ENCODE measurements at regions not wholly inside any gene's neighbourhood (a gene's known extent, or its start where the extent isn't known, plus 50 kb on each side); places are given as distances from the start of the nearest gene placed in this dataset.

GRCh38 chr1:184919892-184920291 is 54.4 kb downstream of the NIBAN1 start:
- peak; percentile 14 for DNase-seq

DNA sequence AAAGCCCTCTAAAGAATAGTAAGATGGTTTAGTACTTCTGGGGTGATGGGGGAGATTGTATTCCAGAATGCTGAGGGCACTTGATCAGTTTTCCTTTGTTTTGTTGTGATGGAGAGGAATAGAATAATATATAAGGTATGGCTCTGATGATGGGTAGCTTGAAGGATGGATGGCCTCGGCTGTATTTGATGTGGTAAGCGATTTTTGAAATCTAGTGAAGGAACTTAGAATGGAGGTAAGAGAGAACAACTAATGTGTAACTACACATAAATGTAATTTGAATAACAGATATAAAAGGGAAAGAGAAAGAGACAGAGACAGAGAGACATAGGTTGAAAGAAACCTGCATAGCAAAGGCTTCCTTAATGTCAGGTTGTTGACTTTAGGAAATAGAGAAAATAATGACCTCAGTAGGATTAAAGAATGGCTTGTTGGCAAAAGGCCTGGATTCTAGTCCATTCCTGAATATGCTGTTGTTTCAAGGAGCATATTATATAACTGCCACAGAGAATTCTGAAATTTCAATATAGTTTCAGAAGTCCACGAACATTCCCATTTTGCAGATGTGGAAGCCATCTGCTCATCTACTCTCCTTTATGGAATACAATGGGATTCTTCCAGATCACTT is 58.7 kb downstream of the NIBAN1 start:
- DNase-seq, result no peak

DNA sequence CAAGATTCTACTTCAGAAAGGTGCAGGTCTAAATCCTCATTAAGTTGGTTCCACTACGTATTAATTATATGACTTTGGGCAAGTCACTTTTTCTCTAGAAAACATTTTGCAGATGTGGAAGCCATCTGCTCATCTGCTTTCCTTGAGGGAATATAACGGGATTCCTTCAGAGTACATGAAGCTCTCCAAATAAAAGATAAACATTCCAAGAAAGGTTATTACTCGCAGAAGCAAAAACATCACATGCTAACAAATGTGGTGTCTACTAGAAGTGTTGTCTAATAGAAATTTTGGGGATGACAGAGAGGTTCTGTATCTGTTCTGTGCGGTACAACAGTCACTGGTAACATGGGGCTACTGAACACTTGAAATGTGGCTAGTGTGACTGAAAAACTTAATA is 60.2 kb downstream of the NIBAN1 start:
- DNase-seq, result no peak

DNA sequence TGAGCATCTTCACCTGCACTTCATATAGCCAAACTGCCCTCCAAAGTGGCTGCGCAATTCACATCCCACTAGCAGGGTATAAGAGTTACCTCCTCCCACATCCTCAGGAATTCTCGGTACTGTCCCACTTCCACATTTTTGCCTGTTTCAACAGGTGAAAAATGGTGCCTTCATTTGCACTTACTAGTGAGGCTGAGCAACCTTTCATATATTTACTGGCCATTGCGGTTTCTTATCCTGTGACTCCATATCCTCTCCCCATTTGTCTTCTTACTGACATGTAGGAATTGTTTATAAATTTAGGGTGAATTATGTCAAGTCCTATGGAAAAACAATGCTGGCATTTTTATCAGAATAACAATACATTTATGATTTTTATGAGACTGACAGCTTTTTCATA is 61.9 kb downstream of the NIBAN1 start:
- DNase-seq, result no peak

GRCh38 chr1:184911830-184912229 is 62.5 kb downstream of the NIBAN1 start:
- DNase-seq, result no peak

GRCh38 chr1:184911103-184911745 is 63.1 kb downstream of the NIBAN1 start:
- DNase-seq, result no peak

DNA sequence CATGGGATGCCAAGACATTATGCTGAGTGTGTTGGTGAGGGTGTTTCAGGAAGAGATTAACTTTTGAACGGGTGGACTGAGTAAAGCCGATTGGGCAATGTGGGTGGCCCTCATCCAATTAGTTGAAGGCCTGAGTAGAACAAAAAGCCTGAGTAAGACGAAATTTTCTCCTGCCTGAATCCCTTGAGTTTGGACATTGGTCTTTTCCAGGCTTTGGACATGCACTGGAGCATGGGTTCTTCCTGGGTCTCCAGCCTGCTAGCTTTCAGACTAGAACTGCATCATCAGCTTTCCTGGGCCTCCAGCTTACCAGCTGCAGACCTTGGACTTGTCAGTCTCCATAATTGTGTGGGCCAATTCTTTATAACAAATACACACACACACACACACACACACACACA is 63.6 kb downstream of the NIBAN1 start:
- no peak for DNase-seq

- DNase-seq, result no peak
Observed at GRCh38 chr1:184910005-184910404, 64.3 kb downstream of the NIBAN1 start.

DNA sequence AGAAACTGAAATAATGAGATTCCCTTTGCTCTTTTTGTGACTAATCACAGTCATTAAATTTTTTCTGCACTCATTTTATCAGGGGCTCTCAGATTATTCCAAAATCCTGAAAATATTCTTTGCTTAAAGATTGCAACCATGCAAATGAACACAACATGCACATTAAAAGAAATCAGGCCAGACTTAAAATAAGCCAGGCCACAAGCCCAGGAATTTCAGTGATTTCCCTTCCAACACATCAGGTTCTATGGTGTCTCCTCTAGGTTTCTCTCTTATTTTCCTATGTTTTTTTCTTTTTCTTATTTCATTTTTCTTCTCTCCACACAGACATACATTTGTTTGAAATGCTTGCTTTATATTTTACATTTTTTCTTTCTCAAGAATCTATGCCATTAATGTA is 65.3 kb downstream of the NIBAN1 start:
- DNase-seq, result no peak

GRCh38 chr1:184908506-184908905 is 65.8 kb downstream of the NIBAN1 start:
- no peak for DNase-seq

DNA sequence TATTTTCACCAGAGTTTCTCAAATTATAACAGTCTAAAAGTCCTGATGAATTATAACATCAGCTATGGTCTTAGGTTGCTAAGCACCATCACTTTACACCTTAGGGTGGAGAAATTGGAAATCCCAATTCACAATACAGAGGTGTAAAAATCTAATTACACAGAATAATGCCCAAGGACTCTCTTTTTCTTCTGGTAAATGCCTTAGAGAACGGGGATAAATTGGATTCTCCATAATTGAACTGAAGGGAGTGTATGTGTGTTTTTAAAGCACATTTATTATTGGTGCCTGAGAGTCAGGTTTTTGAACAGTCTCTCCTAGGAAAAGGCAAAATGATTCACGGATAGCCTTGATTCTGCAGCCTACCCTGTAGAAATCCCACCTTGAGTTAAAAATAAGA is 66.8 kb downstream of the NIBAN1 start:
- DNase-seq, result no peak

DNA sequence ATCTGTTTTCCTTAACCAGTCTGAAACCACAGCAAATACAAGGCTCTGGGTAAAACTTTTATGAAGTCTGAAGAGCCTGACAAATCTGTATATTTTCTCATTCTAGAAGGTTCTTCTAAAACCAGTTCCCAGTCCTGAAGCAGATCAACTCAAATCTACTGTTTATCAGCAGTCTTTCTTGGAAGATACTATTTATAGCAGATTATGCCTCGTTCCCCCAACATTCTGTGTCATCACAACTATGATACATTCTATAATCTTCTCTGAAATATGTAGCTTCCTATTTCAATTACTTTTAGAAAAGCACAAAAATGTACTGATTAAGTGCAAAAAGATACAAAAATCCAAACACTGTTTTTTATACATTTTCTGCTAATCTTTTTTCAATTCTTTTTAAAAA is 67.5 kb downstream of the NIBAN1 start:
- no peak for DNase-seq

DNA sequence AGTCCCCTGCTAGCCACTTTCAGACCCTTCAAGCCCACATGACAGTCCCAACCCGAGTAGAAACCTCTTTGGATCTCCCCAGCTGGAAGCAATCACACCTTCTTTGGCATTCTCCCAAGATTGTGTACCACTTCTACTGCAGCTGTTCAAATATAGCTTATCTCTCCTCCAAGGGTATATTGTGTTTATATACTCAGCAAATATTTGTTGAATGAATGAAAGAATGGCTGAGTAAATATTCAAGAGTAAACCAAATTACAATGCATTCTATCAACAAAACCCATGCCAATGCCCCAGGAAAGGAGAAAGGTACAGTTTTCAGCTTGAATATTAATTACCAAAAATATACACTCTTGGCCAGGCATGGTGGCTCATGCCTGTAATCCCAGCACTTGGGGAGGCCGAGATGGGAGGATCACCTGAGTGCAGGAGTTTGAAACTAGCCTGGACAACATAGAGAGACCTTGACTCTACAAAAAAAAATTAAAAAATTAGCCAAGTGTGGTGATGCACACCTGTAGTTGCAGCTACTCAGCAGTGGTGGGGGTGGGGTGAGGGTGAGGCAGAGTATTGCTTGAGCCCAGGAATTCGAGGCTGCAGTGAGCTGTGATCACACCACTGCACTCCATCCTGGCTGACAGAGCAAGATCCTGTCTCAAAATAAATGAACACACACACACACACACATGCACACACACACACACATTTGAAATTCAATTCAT is 68.5 kb downstream of the NIBAN1 start:
- no peak for DNase-seq

- DNase-seq, result no peak
Observed at GRCh38 chr1:184903111-184903692, 71.1 kb downstream of the NIBAN1 start.

DNA sequence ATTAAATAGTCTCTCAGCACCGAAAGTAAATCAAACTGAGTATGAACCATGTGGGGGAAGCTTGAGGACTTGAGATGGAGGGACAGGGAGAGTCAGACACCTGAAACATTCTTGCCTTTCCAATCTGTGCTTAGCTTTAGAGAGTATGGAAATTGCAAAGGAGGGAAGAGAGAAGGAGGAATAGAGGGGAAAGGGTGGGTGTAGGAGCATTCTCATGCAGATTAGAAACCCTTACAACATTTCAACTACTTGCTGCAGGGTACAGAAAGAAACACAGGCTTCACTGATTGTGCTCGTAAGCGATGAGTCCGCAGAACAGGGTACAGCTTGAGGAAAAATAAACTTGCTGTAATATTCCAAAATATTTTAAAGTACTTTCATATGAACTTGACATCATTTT is 73.8 kb downstream of the NIBAN1 start:
- DNase-seq, result no peak

DNA sequence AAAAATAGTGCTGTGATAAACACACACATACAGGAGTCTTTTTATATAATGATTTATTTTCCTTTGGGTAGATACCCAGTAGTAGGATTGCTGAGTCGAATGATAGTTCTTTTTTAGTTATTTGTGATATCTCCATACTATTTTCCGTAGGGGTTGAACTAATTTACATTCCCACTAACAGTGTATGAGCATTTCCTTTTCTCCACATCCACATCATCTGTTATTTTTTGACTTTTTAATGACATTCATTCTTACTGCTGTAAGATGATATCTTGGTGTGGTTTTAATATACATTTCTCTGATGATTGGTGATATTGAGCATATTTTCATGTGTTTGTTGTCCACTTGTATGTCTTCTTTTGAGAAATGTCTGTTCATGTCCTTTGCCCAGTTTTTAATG is 78.3 kb downstream of the NIBAN1 start:
- DNase-seq, result no peak

- no peak for DNase-seq
Observed at GRCh38 chr1:184895086-184895485, 79.2 kb downstream of the NIBAN1 start.

GRCh38 chr1:184893695-184894094 is 80.6 kb downstream of the NIBAN1 start:
- no peak for DNase-seq

- peak; percentile 95 for DNase-seq
Observed at GRCh38 chr1:184892116-184892515, 82.2 kb downstream of the NIBAN1 start.

DNA sequence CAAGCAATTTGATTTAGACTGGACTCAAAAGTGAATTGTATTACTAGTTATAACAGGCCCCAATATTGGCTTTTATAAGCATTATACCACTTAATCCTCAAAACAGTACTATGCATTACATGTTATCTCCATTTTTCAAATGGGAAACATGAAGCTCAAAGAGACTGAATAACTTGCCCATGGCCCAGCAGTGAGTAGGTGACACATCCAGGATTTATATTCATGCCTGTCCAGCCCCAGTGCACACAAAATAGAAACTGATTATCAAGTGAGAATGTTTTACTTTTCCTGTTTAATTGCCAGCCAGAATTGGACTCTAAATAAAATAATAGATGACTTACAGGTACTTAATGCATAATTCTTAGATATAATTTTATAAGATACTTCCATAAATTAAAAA is 82.9 kb downstream of the NIBAN1 start:
- DNase-seq, result no peak

DNA sequence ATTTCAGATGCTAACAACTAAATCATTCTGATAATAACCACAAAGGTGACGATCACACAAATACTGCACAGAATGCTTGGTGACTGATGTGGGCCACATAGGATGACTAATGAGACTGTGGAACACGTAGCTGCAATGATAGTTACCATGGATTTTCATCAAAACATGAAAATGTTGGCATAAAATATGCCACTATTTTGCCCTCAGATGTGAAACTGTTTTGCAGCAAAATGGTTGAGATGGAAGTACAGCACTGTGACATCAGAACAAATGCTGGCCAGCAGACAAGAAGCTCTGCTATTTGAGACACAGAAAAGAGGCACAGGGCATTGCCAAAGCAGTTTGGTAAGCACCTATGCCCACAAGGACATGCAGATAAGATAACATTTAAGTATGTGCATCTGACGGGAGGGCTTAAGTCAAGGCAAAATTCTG is 83.8 kb downstream of the NIBAN1 start:
- peak; percentile 91 for DNase-seq

DNA sequence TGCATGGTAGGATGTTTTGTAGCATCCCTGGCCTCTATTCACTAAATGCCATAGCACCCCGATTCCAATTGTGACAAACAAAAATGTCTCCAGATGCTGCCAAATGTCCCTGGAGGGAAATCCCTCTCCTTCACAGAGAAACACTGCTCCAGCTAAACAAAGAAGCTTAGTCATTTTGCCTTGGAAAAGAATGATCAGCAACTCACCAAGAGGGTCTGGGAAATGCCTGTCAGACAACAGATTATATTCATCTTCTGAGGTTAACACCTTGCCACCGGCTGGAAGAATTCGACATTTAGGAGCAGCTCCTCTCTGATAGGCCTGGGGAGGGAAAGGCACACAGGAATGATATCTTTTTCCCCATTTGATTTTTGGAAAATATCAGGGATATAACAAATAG is 84.4 kb downstream of the NIBAN1 start:
- peak; percentile 41 for DNase-seq

DNA sequence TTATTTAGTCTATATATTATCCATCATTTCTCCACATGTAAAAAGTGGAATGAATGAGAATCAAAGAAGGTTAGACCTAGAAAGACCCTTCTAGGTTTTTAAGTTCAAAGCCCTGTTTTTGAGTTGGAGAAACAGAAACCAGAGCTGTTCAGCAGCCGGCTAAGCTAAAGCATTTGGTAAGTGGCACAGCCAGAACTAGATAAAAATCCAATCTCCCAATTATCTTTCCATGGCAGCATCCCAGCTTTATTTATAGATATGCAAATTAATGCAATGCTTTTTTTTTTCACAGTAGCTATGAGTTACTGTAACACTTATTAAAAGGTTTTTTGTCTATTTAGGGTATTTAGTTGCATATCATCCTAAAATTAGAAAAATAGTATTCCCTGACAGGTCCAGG is 85.1 kb downstream of the NIBAN1 start:
- no peak for DNase-seq

DNA sequence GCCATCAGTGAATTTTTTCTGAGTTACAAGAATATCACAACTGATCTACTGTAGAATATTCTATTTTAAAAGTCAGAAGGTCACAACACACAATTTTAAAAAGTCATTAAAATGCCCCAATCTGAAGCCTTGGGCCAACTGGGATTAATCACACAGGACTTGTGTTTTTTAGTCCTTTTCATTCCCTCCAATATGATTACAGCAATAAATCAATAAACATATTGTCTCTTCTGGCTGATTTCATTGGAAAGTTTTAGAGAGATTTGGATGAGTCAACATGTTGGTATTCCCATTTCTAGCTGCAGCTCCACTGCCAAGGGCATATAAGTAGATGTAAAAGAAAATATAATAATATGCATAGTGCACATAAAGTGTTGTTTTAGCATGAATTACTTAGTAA is 85.8 kb downstream of the NIBAN1 start:
- no peak for DNase-seq
